ENCODE measurements at regions not wholly inside any gene's neighbourhood (a gene's known extent, or its start where the extent isn't known, plus 50 kb on each side); places are given as distances from the start of the nearest gene placed in this dataset.
A peak's percentile ranks its signal among the peaks of the same experiment; 100 is the strongest.
"Not testable (repeated sequence)": the region's sequence is repeated elsewhere in the genome, so short reads cannot be mapped to it uniquely, and the experiment has no call there.

GRCh38 chr10:35884657-35885071 lies 242.6 kb upstream of the FZD8 start:
- H3K27ac ChIP-seq, result no peak overlapping the region

GRCh38 chr10:35882422-35883150 lies 240.5 kb upstream of the FZD8 start:
- no peak overlapping the region for H3K4me3 ChIP-seq
- no peak overlapping the region for H3K27ac ChIP-seq

More at GRCh38 chr10:35884657-35885071, 242.6 kb upstream of the FZD8 start:
- H3K4me3 ChIP-seq, result no peak overlapping the region

- no peak overlapping the region for H3K4me3 ChIP-seq
- no peak overlapping the region for H3K27ac ChIP-seq
Observed at GRCh38 chr10:35881320-35881719, 239.2 kb upstream of the FZD8 start.

GRCh38 chr10:35876248-35876647 lies 234.2 kb upstream of the FZD8 start:
- Histone ChIP-seq H3K27ac (no peak overlapping the region), H3K4me3 (no peak overlapping the region)

- no peak overlapping the region for H3K4me3 ChIP-seq
- H3K27ac ChIP-seq, result no peak overlapping the region
Observed at GRCh38 chr10:35875016-35875676, 233.1 kb upstream of the FZD8 start.

- H3K4me3 ChIP-seq, result no peak overlapping the region
- no peak overlapping the region for H3K27ac ChIP-seq
Observed at GRCh38 chr10:35874311-35875015, 232.4 kb upstream of the FZD8 start.

GRCh38 chr10:35872671-35873070 lies 230.6 kb upstream of the FZD8 start:
- Histone ChIP-seq H3K4me3 (no peak overlapping the region), H3K27ac (no peak overlapping the region)

- H3K4me3 ChIP-seq, result no peak overlapping the region
- peak overlapping the region in 1 of 21 experiments; percentile 16 for H3K27ac ChIP-seq
Observed at GRCh38 chr10:35870665-35871310, 228.7 kb upstream of the FZD8 start.

GRCh38 chr10:35858676-35859283 lies 216.7 kb upstream of the FZD8 start:
- not testable (repeated sequence) for H3K27ac ChIP-seq, H3K4me3 ChIP-seq

GRCh38 chr10:35857860-35858259 lies 215.8 kb upstream of the FZD8 start:
- Histone ChIP-seq H3K27ac (no peak overlapping the region), H3K4me3 (no peak overlapping the region)

- Histone ChIP-seq H3K4me3 (no peak overlapping the region), H3K27ac (no peak overlapping the region)
Observed at GRCh38 chr10:35855155-35855947, 213.3 kb upstream of the FZD8 start.

- no peak overlapping the region for H3K27ac ChIP-seq
- H3K4me3 ChIP-seq, result no peak overlapping the region
Observed at GRCh38 chr10:35854661-35855060, 212.6 kb upstream of the FZD8 start.

- no peak overlapping the region for H3K27ac ChIP-seq
- H3K4me3 ChIP-seq, result no peak overlapping the region
Observed at GRCh38 chr10:35852721-35853120, 210.6 kb upstream of the FZD8 start.

- H3K4me3 ChIP-seq, result no peak overlapping the region
- no peak overlapping the region for H3K27ac ChIP-seq
Observed at GRCh38 chr10:35848412-35848811, 206.3 kb upstream of the FZD8 start.

GRCh38 chr10:35844686-35845085 lies 202.6 kb upstream of the FZD8 start:
- Histone ChIP-seq H3K27ac (no peak overlapping the region), H3K4me3 (no peak overlapping the region)

- H3K4me3 ChIP-seq, result no peak overlapping the region
- no peak overlapping the region for H3K27ac ChIP-seq
Observed at GRCh38 chr10:35843524-35844181, 201.6 kb upstream of the FZD8 start.

- H3K4me3 ChIP-seq, result no peak overlapping the region
- no peak overlapping the region for H3K27ac ChIP-seq
Observed at GRCh38 chr10:35838054-35838453, 196.0 kb upstream of the FZD8 start.

GRCh38 chr10:35835545-35835944 lies 193.4 kb upstream of the FZD8 start:
- Histone ChIP-seq H3K27ac (peak overlapping the region in 1 of 21 experiments; percentile 30), H3K4me3 (no peak overlapping the region)

All from skin epidermis (tissue), 12 donors.